T follicular helper cell (primary cell): ENCODE measurements at regions not wholly inside any gene's neighbourhood (a gene's known extent, or its start where the extent isn't known, plus 50 kb on each side); places are given as distances from the start of the nearest gene placed in this dataset.

Experiments
- DNase-seq: peaks from one replicate; pipeline ENCODE4 v3.0.0-alpha.2; 2020; ENCODE audit warnings: low read depth

DNA sequence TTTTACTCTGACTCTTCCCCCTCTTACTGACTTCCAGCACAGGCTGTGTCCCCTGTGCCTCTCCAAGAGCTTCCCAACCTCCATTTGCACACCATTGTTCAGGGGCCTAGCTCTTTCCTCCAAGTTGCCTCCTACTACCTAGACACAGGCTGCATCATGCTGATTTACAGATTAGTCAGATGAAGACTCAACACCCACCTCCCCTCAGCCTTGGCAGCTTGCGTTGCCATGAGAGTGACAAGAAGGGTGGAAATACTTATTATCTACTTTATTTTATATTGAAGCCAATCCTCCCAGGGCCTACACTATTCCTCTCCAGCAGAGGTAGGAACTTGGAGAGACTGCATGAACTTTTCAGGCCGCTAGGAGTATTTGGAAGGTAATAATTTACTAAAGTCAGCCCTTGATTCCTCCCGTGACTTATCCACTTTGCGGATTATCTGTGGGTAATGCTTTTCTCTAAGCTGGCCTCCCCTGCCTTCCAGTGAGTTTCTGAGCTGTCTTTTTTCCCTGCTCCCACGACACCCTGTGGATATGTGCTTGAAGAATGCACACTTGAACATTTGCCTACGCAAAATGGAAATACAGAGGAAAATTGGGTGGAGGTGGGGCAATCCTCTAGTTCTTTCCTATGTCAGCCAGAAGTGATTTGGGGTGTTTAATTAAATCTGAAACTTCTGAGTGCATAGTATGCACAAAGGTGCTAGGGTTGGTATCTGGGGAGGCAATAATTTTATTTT lies 74.1 kb upstream of the TMEM164 start:
- DNase-seq = no peak

DNA sequence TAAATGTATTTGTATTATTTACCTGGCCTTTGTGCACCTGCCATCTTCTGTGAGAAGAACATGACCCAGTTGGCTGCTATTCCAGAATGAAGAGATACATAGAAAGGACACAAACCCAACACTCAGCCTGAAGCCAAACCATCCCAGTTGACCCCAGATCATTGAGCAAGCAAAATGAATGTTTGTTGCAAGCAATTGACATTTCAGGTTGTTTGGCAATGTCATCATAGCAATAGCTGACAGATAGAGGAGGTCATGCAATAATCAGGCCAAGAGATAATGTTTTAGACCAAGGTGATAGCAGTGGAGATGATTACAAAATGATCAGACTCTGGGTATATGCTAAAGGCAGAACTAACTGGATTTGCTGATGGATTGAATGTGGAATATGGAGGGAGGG lies 71.2 kb upstream of the TMEM164 start:
- DNase-seq = no peak

DNA sequence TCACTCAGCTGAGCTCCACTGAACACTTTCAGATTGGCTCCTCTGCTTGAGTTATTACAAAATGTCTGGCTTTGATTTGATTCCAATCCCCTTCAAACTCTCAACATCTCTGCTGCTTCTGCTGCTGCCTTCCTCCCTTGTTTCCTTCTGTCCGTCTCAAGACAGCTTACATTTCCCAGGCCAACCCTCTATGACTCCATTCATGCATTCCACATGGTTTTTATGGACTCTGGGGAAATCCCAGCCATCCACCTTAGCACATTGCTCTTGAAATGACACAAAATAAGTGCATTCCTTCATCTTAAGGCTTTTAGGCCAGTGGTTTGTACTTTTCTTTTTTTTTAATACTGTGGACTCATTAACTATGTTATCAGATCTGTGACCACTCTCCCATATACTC lies 68.5 kb upstream of the TMEM164 start:
- DNase-seq = no peak

DNA sequence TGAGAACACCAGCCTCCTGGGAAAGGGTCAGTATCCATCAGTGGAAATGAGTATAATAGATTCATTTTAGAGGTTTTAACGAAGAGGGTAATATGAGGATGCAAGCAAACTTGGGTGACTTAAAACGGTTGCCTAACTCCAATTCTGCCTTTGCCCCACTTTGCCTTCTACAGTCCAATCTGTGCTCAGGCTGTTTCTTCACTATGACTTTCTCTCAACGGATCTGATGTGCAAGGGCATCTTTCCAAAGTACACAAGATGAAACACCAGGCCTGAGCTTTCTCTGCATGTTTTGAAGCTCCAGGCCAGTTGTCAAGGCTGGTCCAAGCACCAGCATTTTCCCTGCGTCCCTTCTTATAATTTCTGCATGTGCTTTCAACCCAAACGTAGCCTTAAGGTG lies 68.0 kb upstream of the TMEM164 start:
- DNase-seq = no peak

DNA sequence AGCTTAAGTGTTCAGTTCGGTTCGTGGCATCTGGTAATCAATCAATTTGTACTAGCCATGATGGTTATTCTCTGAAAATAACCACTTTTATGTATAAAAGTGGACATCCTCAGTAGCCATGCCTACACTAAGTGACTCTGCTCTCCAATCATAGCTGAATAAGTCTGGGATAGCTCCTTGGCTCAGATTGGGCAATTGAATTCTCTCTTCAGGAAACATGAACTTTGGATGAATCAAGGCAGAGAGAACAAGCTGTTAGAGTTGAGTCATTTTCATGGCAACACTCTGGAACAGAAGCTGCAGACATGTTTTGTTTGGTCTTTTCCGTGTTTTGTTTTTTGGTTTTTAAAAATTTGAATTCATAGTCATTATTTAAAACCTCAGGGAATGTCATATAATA lies 66.8 kb upstream of the TMEM164 start:
- DNase-seq = no peak

DNA sequence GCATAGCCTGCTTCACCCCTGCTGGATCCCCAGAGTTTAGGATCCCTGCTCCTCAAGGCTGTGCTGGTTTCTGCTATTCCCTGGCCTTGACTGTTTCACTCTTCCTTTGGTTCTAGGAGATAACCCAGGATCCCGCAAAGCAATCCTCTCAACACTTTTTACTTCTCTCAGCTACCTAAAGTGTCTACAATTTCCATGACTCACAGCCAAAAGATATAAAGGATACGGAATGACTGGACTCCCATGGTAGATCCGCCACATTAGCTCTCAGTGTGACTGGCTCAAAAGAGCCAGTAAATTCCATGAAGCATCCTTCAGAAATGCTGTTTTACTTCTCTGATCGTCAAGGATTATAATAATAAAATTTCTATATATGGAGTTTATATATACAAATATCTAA lies 66.3 kb upstream of the TMEM164 start:
- DNase-seq = no peak

DNA sequence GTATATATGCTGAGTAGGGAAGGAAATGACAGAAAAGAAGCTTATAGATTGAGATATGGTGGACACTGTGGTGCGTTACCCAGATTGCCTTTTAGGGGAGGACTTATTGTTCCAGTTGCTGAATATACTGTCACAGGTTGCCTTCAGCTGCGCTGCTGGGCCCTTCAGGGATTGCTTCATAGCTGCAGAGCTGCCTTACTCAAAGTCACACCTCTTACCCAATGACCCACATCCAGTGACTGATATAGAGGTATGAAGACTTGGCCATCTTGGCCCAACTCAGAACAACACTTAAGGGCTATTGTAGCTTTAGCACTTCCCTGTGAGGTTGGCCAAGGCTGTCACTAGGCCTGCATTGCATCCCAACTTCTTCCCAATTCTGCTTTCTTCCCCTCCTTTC lies 63.4 kb upstream of the TMEM164 start:
- no peak for DNase-seq

DNA sequence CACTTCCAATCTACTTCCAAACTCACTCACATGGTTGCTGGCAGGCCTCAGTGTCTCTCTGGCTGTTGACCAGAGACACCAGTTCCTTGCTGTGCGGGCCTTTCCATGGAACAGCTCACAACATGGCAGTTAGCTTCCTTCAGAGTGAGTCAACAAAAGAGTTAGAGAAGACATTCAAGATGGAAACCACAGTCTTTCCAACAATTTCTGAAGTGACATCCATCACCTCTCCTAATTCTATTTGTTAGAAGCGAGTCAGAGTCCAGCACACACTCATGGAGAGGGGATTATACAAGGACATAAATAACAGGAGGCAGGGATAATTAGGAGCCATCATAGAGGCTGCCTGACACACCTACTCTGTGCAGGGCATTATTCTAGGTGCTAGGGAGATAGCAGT lies 62.5 kb upstream of the TMEM164 start:
- no peak for DNase-seq

DNA sequence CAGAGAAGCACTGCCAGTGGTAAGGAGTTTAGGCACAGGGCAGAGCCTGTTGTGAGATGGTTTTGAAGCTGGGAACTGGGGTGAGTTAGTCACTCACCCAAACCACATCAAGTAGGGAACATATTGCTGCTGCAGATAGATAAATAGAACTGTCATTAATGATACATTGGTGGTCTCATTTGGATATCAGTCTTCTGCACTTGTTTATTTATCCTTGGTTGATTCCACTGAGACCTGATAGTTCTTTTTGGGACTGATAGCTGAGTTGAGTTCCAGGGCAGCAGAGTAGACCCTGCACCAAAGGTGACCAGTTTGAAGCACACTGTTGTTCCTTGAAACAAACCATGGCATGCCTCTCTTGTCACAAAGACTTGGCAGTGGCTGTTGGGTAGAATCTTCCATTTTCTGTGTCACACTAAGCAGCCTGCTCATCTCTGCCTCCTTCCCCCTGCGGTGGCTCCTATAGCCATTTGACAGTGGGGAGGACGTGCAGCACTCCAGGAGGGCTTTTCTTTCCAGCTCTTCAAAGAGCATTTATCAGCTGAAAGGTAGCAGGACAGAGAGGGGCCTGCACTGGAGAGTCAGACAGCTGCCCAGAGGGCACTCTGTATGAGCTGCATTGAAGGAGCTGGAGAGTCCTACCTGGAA lies 59.7 kb upstream of the TMEM164 start:
- DNase-seq = no peak

DNA sequence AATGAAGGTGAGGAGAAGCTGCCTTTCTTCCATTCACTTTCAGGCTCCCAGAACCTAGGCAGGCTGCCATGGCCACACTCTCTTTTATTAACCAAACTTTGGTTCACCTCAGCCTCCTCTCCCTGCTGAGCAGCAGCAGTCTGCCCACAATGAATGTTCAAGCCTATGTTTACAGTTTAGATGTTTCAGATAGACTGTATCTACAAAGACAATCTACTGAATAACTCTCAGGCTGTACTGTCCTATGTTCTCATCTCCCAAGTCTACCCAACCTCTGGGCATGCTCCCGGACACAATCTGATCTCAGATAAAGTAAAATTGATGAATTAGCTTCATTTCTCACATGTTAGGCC lies 59.2 kb upstream of the TMEM164 start:
- no peak for DNase-seq

DNA sequence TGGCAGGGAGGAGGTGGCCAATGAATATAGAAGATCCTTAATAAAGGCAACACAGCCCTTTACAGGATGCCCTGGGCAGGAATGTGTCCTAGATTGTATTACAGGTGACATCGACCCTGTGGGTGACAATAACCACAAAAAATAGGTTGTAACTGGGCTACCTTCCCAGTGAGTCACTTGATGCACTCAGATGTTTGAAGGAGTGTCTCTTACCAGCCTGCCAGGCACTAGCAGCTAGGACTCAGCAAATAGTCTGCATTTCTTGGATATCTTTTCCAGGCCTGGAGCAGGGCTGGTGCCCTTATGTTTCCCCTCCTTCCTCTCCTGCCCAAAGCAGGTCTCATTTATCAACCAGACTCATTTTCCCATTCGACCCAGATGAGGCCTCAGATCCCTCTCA lies 50.9 kb upstream of the TMEM164 start:
- DNase-seq = no peak

DNA sequence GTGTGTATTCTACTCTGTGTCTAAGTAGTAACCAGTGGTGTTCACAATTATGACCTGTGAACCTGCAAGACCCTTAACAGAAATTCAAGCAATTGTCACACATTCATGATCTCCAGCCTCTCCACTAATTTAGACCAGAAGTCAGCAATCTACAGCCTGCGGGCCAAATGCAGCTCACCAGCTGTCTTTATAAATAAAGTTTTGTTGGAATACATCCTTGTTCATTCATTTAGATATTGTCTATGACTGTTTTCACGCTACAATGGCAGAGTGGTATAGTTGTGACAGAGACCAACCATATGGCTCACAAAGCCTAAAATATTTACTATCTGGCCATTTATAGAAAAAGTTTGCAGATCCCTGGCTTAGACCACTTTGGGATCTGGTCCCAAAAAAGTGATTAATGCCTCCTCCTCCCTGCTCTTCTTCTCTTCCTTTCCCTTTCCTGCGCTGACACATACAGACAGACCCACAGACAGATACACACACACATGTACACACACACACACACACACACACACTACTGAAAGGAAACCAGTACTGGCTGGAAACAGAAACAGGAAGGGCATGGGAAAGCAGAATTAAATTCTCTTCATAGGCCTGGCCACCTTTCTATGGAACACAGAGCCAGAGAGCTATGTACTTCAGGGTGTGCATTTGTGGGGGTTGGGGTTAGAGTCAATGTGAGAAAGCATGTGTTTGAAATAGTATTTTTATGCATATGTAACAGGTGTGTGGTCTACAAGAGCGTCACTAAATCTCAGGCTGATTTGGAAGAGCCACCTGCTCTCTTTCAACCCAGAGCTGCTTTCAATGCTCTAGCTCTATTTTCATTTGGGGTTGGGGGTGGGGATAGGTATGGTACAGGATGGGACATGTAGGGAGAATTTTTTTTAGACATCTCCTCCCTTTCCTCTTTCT lies 49.7 kb upstream of the TMEM164 start:
- no peak for DNase-seq
